Gastrocnemius medialis (tissue), 4 donors: ENCODE measurements at regions not wholly inside any gene's neighbourhood (a gene's known extent, or its start where the extent isn't known, plus 50 kb on each side); places are given as distances from the start of the nearest gene placed in this dataset.

Experiments
- CTCF ChIP-seq, 5 experiments: fragments of 450-650 bp in 3 of 5; fragments of 200-600 bp in 2 of 5; sonication (generic) in 2 of 5; IDR thresholded peaks in 4 of 5; conservative IDR thresholded peaks in 1 of 5; 1 replicate in 4 of 5; 2 replicates in 1 of 5; pipeline ENCODE4 v1.5.1; 2016 to 2019; ENCODE audit warnings: antibody characterized with exemption in 5 of 5, mild to moderate bottlenecking in 3 of 5, moderate library complexity in 3 of 5
- POLR2A ChIP-seq, 2 donors: fragments of 450-650 bp; IDR thresholded peaks; one replicate each; pipeline ENCODE4 v1.6.1; 2017; ENCODE audit warnings: antibody characterized with exemption in 2 of 2, mild to moderate bottlenecking in 2 of 2, moderate library complexity in 2 of 2

DNA sequence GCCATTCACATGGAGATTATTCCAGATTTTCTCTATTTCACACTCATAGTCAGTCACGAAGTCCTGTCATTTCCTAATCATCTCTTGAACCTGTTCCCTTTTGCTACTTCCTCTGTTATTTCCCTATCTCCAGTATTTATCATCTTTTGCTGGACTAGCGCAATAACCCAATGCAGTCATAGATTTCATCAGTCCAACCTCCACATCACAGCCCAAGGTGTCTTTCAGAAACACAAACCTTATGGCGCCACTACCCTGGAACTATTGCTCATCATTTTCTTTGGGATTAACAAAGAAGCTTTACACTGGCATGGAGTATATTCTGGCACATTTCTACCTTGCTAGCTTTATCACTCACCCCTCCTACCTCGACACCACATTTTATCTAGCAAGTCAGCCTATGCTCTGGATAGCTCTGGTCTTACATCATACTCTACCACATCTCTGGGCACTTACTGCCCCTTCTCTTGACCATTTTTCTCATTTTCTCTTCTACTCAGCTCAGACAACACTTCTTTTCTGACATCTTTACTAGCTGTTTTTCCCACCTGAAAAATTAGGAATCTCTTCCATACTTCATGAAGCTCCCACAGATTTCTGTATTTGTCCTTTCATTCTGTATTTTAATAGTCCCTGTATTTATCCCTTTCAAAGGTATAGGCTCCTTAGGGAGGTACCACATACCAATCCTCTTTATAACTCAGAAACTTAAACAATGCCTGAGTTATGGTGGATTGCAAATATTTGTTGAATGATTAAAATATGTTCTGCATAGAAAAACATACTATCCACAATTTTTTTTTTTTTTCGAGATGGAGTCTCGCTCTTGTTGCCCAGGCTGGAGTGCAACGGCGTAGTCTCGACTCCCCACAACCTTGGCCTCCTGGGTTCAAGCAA, 534.7 kb downstream of the KLF12 start:
- TF ChIP-seq POLR2A (IDR thresholded peaks at IDR 0.05): no peak
- no peak for TF ChIP-seq CTCF (IDR thresholded peaks at IDR 0.05 in 4 of 5, conservative IDR thresholded peaks at IDR 0.05 in 1 of 5)
